GM21390 (cell line): ENCODE measurements at regions not wholly inside any gene's neighbourhood (a gene's known extent, or its start where the extent isn't known, plus 50 kb on each side); places are given as distances from the start of the nearest gene placed in this dataset.

Source experiments
- ATAC-seq: cut with Tn5 transposase; IDR thresholded peaks from one replicate; pipeline ENCODE4 v1.9.1; 2021; ENCODE audit not compliant: unreplicated experiment

DNA sequence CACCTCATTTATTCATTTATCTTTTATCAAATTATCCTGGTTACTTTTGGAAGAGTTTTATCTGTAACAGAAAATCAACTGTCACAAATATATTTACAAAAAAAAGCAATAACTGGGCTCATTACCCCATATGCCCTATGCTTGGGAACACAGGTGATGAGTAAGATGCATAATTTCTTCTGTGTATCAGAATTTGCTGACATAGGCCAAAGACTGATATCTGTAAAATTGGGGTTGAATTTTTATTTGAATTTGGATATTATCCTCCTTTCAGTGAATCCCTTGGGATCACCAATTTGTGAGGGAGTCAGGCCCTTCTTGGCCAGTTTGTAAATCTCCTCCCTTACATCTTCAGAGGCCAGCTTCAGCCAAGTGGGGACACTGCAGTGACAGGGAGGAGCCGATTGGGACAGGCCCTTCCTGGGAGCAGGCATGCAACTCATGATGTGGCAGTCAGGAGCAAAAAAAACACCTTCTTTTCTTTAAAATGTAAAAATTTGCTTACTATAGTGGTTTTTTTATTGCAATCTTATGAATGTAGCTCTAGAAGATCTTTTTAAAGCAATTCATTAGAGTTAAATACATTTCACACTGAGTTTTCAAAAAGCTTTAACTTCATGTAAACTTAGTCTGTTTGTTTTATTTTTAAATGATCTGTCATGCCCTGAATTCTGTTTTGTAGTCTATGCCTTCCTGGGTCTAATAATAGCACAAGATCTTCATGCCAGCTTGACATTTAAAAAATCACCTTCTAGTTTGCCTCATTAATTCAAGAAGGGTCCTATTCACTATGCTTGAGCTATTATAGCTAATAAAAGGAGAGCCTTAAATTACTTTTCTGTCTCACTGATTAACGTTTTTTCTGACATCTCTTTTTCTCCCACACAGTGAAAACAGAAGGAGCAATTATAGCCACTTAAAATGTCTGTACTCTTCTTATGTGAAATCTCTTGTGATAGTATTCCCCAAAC, 136.6 kb upstream of the SPRY1 start:
- no peak for ATAC-seq

DNA sequence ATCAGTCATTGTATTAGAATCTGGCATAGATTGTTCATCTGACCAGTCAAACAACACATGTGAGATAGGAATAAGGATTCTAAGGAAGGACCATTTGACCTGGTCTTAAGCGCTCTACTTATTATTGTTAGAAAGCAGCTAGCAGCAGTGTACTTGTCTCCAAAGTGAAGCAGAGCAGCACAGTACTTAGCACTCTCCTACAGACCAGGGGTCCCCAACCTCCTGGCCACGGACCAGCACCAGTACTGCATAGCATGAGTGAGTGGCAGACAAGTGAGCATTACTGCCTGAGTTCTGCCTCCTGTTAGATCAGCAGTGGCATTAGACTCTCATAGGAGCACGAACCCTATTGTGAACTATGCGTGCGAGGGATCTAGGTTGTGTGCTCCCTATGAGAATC, 135.9 kb upstream of the SPRY1 start:
- no peak for ATAC-seq

DNA sequence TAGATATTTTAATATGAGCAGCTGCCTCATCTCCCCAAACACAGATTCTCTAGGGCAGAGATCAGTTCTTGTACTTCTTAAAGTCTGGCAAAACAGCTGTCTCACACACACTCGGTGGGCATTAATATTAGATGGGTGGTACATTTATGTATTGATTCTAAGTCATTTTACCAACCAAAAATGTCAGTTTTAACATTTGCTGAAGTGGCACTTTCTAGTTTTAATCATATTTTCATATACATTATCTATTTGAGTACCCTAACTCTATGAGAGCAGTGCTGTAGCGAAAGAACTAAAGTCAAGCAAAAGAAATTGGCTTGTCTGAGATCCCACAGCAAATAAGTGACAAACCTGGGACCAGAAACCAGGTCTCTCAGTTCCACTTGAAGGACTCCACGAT, 134.5 kb upstream of the SPRY1 start:
- ATAC-seq: no peak

DNA sequence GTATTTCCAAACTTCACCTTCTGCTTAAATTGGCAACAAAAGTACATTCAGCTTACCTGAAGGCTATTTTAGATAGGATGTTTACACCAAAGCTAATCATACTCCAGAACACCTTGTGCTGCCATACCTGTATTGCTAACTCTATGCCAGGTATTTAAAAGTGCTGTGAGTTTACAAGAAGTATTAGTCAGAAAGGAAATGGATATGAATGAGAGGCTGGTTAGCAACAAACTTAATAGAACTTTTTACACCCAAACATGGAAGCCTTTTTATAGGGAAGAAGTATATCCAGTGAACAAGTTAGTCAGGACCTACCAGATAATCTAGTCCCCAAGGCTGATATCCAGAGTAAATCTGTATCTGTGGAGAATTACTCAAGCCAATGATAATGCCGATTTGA, 131.2 kb upstream of the SPRY1 start:
- ATAC-seq: no peak

DNA sequence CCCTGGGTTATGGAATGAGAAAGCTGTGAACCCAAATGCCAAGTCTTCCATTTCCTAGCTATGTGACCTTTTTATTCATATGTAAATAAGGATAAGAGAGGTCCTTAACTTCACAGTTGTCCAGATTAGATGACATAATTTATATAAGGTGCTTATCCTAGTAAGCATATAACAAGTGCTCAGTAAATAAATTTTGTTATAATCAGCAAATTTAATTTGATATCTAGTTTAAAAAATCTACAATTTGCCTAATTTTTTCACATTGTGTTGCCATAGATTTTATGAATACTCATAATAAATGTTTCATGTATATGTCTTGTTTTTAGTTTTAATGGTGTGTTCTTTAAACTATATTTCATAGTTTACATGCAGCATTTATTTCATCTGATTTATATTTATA, 130.4 kb upstream of the SPRY1 start:
- no peak for ATAC-seq

DNA sequence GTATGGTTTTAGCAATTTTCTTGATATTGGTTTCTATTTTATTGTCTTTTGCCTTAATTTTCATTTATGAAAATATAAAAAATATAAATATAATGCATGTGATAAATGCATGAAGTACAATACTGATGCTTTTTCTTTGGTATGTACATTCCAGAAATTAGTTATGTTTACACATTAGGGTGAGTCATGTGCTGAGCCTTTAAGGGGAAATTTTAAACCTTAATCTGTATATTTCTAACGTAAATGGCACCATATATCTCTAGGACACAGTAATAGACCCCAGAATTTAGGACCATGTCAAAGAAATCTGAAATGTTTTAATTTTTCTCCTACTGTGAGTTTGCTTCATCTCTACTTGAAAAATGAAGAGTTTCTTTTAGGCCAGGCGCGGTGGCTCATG, 117.8 kb upstream of the SPRY1 start:
- ATAC-seq: no peak

DNA sequence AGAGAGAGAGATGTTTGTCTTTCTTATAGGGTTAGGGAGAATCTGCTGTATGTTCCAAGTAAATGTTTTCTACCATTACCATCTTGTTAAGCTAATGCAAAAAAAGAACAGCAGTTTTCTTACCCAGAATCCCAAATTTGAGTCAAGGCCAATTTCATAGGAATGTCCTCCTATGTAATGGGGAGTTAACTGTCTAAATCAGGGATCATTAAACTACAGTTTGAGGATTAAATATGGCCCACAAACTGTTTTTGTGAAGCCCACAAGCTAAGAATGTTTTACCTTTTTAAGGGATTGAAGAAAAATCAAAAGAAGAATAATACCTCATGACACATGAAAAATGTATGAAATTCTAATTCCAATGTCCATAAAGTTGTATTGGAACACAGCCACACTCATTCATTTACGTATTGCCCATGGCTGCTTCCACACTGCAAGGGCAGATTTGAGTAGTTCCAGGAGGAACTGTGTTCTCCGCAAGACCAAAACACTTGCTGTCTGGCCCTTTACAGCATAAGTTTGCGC, 113.2 kb upstream of the SPRY1 start:
- no peak for ATAC-seq

DNA sequence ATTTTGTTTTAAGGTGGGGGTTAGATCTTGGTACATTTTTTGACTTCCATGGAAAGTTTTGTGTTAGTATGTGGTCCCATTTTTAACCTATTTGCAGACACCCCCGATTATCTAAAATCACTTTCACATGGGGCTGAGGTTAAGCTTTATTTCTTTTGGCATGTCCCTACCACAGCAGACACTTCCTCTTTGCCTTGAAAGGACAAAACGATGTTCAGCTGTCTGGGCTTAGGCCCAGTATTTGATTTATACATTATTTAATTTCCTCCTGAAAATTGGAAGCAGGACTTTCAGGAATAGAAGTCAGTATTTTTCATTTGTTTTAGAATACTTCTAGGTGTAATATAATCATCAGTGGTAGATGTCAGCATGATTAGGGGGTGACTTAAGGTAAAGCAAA, 112.4 kb upstream of the SPRY1 start:
- no peak for ATAC-seq

DNA sequence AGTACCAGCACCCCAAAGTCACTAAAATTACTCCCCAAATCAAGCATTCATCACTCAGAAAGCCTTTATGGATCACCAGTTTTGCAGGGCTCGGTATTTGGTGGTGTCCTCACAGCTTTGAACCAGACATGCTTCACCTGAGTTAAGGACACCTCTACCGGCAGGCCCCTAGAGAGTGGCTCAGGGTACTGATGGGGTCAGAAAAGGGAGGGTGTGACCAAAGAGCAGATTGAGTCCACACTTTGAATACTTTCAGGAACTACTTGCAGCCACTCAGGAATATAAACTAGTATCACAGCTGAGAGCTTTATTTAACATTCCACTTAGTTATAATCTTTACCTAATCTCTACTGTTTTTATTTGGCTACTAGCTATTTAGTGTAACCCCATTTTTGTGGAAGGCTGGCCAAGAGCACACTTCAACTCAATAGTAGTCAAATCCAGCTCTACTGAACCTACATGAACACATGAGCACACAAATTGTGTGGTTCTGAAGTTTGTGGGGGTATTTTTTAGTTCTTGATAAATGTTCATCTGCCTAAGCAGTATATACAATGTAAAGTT, 109.6 kb upstream of the SPRY1 start:
- no peak for ATAC-seq

DNA sequence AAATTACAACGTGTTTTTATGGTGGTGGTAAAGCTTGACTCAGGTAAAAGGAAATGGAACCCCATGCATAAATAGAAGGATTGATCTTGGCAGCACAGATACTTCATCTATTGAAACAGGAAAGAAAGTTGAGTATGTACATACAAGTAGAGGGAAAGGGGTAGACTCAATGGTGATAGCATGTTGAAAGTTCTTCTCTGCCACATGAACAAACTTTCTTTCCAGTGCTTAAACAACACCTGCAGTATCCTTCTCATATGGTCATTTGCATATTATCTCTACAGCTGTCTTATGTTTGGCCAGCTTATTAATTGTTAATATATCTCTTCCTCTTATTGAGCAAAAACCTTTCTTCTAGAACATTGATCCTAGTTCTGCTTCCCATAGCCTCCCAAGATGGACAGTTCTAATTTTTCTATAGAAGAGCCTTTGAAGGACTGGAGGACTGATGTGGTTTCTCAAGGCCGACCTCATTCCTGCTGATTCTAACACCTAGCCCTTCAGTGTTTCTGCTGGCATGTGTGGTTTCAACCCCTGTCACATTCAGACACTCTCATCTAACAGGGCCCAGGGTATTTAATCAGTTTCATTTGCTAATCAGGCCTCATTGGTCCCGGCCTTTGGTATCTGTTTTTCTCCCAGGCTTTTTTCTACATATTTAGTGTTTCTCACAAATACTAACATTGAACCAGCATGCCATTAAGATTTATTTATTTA, 108.1 kb upstream of the SPRY1 start:
- peak; percentile 85 for ATAC-seq

DNA sequence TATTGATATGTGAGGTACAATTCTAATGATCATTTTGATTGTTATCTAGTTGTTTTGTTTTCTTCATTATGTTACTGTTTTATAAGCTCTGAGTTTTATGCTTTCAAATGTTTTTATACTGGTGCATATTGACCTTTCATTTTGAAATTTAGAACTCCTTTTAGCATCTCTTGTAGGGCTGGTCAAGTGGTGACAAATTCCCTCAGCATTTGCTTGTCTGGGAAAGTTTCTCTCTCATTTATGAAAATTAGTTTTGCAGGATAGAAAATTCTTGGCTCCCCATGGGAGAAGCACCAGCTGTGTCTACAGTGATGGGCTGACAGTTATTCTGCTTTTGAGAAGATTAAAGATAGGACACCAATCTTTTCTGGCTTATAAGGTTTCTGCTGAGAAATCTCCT, 105.3 kb upstream of the SPRY1 start:
- no peak for ATAC-seq

DNA sequence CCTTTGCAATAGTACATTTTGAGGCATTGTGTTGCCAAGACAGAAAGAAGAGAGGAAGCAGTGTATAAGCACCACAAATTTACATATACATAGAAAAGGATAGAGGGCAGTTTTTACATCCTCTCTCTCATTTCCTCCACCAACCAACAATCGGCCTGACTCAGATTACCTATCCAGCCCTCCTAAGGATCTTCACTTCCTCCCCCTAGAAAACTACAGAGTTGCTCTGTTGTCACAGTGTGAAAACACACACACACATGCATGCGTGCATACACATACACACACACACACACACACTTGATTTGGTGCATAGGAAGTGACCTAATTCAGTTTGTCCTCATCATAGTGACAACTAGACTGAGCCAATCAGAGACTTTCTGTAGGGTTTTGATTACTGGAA, 98.8 kb upstream of the SPRY1 start:
- ATAC-seq: no peak

DNA sequence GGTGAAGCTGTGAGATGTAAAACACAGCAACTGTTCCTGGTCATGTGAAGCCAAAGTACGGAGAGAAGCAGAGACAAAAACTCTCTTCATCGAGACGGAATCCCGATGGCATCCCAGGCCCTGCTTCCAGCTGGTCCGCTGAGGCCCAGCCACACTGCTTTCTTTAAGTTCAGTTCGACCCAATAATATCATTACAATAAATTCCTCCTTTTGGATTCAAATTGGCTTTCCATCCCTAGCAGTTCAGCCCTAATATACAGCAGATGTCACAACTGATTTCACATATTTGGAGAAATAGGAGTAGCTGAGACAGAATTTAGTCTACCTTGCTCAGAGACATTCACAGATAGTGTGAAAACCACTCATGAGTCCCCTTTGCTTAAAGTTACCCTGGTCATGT, 98.3 kb upstream of the SPRY1 start:
- ATAC-seq: no peak

DNA sequence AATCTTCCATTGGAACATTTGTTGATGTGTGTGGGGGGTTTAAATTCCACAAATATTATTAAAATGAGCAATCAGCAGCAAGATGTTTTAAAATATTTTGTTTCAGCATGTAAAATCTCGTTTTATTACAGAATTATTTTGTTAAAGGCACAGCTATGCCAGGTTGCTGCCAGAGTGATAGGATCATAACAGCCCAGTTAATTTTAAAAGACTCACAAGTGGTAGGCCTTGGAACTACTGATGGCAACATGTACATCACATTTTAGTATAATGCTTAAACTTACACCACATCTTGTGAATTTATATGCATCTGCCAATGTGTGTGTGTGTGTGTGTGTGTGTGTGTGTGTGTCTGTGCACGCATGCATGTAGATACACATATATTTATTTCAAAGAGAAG, 97.8 kb upstream of the SPRY1 start:
- no peak for ATAC-seq

DNA sequence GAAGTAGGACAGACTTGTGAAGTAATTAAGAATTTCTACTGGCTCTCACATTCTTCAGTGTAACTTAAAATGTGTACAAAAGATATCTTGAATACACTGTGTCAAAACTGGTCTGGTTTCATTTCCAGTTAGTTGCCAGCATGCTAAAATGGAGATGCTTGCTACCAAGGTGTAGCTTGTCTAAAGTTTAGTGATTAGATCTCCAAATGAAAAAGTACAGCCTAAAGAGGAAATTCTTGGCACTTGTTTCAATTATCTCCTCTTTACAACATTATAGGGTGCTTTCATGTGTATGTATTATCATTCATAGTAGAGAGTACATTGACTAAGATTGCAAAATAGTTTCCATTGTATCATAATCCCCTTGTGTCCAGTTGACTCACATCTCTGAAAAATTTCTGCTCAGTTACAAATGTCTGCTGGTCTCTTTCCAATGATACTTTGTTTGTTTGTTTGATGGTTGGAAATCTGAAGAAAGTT, 97.3 kb upstream of the SPRY1 start:
- no peak for ATAC-seq

DNA sequence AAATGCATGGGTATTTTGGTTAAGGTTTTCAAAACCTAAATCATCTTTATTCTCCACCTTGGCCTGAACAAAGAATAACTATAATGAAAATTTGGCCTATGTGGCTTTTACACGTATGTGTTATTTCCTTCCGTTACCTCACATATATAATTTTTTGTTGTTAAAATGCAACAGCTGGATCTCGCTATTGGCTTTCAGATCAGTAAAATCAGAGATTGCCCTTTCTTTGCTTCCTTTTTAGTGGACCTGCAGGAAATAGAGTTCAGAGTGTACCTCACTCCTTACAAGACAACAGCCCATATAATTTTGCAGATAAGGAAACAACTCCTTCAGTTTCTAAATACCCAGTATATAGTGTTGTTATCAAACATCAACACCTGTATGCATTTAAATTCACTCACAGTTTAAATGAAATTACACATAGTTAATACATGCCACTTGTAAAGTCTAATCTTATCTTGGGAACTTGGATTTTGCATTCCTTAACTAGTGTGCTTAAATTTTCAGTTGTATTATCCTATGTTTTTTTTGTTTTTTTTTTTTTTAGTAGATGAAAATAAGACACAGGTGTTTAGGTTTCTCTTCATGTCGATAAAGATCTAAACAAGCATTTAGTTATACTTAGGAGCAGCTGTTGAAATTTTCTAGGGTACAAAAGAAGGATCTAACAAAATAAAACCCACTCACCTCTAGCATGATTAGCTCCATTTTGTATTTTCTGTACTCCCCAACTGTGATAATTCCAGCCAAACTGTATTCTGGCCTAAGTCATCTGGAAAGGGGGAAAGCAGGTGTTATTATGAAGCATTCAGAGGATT, 96.2 kb upstream of the SPRY1 start:
- no peak for ATAC-seq

DNA sequence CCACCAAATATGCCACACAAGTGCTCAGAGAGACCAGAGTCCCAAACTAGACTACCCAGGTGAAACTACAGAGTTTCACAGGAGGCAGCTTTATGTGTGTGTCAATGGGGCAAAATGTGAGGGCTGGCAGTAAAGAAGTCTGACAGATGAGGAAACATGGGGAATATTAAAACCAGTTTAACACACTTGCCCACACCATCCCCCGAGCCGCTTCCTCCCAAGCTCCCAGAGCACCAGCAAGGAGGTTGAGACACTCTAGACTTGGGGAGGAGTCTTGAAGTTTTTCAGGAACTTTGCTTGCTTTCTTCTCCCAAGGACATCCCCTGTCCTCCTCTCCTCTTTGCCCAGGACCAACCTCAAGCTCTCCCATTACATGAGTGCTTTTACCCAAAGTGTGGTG, 94.7 kb upstream of the SPRY1 start:
- ATAC-seq: no peak

DNA sequence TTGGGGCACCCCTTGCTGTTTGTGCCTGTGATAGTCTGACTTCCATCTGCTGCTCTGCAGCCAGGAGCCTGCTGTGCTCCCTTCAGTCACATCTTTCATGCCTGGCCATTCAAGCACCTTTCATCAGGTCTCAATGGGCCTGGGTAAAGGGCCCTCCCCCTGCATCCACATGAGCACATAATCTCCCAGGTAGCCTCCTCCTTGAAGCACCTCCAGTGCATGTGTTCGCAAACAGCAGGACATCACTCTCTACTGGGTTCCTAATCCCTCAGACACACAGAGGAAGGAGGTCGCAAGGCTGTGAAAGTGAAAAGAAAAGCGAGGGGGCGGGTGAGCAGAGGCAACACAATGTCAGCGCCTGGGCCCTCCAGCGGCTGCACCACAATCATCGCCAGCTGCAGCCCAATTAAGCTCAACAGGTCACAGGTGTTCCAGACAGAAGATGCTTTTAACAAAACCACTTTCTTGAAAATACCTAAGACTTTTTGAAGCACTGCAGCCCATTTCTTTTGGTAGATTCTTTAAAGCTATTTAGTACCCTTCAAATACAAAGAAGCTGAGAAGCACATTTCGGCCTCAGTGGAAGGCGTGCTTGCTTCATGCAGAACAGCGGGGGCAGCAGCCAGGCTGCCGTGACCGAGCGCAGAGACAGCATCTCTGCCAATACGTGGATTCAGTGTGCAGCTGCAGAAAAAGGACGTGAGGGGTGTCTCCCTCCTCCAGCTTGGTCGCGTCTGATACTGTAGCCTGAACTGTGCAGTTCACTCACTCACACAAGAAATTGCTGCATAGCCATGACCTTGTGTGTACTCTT, 92.2 kb upstream of the SPRY1 start:
- ATAC-seq: peak; percentile 77

DNA sequence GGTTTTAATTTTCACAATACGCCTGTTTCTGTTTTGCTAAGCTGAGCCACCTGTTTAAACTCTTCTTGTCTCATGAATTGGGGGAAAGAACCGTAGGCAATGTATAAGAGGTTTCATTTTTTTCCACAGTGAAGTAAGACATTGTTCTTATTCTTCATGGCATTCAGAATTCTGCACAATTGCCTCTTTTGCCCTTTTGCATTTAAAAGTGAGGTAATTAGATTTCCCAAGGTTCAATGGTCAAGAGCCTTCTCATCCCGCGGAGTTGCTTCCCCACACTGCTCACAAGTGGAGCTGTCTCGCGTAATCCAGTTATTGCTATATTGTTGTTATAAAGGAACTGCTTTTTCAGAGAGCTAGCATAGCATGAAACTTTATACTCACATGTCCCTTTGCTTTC, 90.9 kb upstream of the SPRY1 start:
- ATAC-seq: no peak

DNA sequence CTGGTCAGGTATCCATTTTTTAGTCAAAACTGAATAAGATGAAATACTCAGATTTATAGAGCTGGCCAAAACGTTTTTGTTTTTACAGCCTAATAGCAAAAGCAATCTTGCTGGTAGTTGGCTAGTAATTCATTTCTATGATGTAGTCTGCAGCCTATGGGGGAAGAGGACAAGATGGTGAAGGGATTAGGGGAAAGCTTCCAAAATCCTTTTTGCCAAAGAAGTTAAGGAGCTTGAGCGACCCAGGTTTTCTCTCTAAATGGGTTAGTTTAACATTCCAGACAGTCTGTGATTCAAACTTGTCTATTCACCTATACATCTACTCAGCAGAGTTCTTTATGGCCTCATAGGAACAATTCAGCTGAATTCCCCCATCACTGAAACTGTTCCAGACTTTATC, 89.8 kb upstream of the SPRY1 start:
- no peak for ATAC-seq
